ENCODE measurements at regions not wholly inside any gene's neighbourhood (a gene's known extent, or its start where the extent isn't known, plus 50 kb on each side); places are given as distances from the start of the nearest gene placed in this dataset.

DNA sequence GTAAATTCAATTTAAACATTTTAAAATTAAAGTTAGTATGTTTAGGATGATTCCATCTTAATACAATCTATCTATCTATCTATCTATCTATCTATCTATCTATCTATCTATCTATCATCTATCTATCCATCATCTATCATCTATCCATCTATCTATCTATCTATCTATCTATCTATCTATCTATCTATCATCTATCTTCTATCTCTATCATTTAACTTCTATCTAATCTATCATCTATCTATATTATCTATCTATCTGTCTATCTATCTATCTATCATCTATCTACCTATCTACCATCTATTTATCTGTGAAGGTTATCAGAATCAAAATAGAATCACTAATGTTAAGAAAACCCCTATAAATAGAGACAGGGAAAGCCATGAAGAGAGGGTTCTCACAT, 78.3 kb downstream of the RAMP3 start:
- no peak for DNase-seq

DNA sequence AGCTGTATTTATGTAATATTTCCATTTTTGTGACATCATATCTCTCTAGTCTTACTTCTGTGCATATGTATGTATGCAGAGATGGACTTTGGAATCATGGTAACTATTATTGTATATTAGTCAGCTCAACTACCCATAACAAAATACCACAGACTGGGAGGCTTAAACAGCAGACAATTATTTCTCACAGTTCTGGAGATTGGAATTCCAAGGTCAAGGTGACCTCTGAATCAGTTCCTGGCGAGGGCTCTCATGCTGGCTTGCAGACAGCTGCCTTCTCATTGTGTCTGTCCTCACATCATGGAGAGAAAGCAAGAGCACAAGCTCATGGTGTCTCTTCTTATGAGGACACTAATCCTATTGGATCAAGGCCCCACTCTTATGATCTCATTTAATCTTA, 79.1 kb downstream of the RAMP3 start:
- DNase-seq: no peak

DNA sequence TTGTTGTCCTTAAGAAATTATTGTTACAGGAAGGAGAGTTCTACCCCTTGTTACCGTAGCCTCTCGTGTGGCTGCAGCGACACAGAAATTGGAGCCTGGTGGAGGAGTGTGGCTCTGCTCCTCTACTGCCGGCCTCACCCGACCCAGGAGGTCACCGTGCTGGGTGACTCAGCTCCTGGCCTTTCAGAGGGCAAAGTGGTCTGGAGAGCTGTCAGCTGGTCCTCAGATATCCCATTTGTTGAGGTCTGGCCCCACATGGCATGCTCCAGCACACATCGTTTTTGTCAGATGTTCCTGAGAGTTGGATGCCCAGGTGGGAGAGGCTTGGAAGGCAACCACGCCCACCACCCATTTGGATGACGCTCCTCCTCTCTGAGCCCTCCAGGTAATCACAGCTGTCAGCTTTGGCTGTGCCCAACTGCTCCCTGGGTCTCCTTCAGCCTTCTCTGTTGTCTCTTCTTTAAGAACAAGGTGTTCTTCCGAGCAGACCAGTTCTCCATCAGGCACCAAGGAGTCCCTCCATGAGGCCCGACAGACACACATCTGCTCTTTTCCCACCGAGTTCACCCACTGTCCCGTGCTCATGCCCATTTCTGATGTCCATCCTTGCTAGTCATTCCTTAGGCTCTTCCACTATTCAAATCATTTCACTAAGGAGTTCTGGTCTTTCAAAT, 80.3 kb downstream of the RAMP3 start:
- no peak for DNase-seq

DNA sequence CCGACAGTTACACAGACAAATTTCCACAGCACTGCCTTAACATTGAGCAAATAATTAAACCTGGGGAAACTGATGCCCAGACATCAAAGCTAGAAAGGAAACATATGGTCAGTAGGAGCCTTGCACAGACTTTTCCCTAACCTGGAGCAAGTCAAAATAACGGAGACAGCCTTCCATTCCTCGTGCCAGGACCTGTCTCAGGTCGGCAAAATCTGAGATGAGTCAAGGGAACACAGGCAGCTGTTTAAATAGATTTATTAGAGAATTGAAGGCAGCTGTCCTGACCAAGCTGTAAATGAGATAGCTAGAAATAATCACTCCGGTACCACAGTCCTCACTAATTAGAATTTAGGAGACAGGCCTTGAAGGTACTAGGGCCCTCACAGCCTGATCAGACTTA, 81.2 kb downstream of the RAMP3 start:
- no peak for DNase-seq

DNA sequence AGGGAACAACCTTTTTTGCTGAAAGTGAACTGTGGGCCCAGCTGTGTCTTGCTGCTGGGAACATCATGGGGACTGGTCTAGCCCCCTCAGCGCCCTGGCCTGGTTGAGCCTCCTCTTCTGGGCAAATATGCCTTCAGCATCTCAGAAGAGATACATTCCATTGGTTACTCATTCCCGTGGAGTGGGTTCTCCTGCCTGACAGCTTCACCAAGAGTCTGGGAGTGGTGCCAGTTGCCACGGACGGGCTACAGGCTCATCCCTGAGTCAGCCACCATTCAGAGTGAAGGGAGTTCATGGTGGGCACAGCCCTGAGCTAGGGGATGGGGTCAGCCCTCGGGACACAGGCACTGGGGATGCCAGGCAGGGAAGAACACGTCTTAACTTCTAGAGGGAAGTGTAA, 81.9 kb downstream of the RAMP3 start:
- DNase-seq: no peak

DNA sequence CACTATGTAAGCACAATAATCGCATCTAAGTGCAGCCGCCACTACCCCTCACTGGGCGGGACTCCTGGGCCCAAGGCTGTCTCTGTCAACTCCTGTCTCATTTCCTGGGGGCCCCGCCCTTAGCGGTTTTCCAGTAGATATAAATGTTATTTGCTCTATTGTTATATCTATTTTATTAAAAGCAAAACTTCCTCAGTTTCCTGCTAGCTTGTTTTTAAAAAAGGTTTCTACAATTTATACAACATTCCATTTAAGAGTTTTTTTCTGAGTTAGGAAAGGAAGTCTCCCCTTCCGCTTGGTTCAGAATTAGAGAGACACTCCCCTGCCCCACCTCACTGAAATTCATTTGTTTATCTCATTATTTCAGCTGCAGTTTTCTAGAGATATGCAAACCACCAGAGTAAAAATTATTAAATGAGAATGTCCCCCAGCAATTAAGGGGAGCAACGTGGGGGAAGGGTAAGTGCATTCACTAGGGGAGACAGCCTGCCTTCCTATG, 82.7 kb downstream of the RAMP3 start:
- no peak for DNase-seq

DNA sequence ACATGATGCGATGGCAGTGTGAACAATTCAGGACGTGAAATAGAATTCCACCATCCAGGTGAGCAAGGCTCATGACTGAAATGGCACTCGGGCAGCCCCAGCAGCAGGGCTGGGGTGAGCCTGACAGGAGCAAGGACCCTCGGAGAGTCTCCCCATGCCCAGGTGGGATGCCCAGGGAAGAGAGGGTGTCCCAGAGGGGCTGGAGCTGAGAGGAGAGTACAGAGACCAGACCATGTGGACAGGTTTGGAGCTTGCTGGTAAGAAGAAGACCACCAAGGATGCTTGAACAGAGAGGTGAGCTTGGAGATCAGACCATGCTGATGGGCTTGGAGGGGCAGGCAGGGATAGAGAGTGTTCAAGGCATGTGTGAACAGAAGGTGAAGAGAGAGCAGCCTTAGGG, 83.3 kb downstream of the RAMP3 start:
- DNase-seq: no peak

DNA sequence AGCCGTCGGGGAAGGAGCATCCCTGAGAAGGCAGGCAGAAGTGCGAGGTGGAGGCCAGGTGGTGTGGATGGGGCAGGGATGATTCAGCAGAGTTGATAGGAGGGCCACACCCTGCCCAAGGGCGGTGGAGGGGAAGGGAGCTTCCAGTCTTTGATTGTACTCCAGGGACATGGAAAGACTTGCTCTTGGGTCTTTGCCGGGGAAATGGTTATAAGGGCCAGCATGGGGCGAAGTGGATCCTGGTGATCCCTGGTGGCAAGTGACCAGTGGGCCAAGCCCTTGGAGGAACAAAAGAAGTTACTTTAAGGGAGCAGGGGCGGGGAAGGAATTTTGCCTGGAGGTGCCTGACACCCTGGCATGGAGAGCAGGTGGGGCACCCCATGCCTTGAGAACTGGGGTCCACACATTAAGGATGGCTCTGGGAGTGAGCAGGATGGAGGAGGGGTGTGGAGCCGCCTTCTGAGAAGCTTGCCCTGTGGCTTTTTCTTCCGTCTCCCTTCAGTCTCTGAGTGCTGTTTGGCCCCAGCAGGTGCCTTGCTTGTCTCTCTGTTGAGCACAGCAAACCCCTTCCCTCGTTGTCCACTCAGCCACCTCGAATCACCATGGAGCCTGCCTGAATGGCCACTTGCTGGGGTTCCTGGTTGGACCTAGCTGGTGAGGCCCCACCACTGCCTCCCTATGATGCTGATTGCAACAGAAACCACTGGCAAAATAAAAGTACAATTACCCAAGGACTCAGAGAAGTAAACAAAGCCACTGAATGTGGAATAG, 83.9 kb downstream of the RAMP3 start:
- DNase-seq: no peak

DNA sequence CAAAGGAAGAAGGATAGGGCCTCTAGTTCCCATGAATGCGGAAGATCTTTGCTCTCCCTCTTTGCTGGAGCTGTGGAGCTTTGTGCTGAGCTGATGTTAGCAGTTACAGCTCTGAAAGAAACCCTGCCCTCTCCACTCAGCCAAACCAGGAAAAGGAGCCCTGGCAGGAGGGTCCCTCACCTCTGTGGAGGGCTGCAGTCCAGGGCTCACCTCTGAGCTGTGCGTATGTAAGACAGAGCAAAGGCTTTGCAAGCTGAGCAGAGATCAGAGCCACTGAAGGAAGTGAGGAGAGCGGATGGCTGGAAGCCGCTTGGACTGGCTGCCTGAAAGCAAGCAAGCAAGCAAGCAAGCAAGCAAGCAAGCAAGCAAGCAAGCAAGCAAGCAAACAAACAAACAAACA, 84.7 kb downstream of the RAMP3 start:
- DNase-seq: no peak

DNA sequence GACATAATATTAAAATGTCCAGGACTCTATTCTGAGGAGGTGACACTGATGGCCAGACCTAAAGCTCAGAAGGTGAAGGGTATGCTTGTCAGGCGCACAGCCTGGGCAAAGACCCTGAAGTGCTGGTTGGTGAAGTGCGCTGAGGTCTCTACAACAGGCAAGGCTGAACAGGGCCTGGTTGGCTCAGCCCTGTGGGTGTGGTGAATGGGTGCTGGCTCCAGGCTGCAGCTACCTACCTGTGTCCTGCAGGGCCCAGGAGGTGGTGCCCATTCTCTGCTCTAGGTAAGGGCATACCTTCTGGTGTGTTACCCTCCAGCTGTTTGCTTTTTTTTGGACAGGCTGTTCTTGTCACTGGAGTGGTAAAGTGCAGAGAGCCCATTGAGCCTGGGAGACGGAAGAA, 85.1 kb downstream of the RAMP3 start:
- DNase-seq: no peak

DNA sequence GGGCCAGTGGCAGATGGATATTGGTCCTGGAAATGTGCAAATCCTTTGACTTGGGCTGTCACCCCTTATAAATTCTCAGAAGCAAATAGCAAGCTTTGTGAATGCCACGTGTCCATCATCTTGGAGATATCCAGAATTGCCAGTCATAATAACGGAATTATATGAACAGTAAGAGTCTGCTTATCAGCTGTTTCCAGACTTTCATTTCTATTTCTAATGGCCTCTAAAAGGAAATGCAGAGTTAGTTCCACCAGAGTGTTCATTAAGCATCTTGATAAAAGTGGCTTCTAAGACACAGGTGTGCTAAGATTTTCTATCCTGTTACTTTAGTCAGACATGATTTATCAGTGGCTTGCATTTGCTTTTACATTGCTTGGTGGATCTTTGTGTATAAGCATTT, 87.4 kb downstream of the RAMP3 start:
- no peak for DNase-seq

DNA sequence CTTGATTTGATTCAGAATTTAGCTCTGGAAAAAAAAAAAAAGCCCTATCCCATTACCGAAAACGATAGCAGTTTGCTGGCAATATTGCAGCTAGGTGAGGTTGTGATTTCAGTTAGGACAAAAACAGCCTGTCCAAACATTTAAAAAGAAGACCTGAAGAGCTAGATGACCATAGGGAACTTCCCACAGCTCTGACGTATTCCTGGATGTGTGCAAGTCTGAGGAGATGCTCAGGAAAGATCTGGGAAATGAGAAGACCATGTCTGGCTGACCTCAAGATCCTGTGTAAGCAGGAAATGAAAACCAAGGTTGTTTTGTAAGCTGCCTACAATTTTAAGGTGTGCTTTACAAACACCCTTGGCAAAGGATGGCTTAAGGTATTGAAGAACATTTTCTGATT, 88.7 kb downstream of the RAMP3 start:
- DNase-seq: no peak

DNA sequence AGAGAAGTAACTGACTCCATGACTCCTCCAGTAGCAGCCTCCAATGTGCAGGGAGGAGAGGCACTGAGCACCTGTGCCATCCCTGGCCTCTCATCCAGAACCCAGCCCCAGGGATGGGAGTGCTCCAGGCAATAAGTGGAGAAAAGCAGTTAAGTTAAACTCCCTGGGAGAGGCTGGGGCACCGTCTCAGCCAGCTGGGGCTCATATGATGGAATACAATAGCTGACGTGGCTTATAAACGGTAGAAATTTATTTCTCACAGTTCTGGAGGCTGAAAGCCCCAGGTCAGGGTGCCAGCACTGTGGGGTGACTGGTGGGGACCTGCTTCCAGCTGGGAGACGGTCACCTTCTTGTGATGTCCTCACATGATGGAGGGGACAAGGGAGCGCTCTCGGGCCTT, 94.7 kb downstream of the RAMP3 start:
- DNase-seq: no peak

DNA sequence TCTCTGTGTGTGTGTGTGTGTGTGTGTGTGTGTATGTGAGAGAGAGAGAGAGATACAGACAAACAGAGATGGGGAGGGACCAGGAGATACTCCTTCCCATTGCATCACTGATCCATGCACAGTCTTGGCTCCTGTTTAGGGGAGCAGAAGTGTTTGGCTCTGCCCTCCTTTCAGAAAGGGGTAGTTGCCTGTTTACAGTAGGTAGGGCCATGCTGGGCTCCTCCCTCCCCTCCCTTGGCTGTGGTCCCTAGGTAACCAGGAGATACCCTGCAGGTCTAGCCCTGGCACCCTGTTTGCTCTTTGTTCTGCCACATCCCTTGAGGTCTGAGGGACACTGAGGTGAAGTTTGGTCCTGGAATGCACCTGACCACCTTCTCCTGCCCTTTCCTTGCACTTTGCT, 95.3 kb downstream of the RAMP3 start:
- DNase-seq: no peak

DNA sequence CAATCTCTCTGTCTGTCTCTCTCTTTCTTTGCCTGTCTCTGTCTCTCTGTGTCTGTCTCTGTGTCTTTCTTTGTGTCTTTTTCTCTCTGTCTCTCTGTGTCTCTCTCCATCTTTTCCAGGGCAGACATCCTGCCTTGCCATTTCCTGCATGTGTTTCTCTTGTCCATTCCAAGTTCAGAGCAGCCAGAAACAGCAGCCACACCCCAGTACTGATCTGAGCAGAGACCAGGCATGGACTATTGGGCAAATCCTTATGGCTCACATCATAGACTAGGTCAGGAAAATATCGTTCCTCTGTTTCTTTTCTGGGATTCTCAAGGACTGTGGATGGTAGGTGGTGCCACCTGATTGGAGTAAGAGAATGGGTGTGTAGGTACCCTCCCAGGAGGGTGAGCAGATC, 95.8 kb downstream of the RAMP3 start:
- DNase-seq: no peak

DNA sequence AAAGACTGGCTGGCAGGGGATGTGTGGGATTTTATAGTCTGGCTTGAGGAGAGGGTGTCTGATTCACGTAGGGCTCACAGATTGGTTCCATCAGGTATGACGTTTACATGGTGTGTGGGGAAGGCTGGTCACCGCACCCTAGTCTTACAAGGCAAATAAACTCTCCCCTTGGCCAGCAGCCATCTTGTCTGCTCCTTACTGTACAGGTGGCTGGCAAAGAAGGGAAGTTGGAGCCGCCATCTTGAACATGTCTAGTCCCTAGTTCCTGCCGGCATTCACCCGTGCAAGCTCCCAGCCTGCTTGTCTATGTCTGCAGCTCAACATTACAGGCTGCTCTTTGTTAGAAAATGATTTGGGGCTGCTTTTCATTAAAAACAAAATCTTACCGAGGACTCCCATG, 97.6 kb downstream of the RAMP3 start:
- DNase-seq: no peak

DNA sequence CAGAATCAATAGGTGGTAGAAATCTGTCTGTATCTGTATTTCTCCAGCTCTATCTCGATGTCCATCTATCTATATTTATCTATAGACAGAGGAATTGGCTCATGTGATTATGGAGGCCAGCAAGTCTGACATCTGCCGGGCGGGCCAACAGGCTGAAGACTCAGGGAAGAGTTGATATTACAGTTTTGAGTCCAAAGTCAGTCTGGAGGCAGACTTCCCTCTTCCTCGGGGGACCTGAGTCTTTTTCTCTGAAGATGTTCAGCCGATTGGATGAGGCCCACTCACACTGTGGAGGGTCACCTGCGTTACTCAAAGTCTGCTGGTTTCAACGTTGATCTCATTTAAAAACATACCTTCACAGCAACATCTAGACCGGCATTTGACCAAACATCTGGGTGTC, 98.7 kb downstream of the RAMP3 start:
- no peak for DNase-seq

DNA sequence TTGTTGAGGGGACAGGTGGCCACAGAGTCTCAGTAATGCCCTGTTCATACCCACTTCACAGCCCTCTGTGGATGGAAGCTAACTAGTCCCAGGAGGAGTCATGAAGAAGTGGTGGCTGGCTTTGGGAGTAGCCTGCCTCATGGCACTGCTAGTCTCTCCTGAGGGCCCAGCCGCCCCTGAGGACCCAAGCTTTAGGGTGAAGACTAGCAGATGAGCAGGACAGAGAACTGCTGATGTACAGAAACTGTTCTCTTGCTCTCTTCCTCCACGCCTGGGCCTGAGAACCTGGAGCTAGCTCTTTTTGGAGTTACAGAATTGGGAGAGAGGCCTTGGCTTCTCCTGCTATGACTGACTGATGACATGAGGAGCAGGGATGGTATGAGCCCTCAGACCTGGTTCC, 99.2 kb downstream of the RAMP3 start:
- DNase-seq: no peak

DNA sequence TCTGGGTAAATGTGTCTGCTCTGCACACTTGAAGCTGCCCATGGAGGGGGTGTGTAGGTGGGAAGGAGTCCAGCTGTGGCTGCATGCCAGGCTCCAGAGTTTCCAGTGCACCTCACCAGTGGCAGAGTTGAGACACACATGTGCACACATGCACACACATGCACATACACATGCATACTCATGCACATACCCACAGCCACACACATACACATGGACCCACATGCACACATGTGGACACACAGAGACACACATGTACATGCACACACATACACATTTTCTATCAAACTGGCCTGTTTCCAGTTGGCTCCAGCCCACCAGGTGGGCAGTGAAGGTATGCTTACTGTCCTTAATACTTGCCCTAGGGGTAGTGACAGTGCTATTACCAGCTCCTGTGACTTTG, 99.7 kb downstream of the RAMP3 start:
- no peak for DNase-seq

DNA sequence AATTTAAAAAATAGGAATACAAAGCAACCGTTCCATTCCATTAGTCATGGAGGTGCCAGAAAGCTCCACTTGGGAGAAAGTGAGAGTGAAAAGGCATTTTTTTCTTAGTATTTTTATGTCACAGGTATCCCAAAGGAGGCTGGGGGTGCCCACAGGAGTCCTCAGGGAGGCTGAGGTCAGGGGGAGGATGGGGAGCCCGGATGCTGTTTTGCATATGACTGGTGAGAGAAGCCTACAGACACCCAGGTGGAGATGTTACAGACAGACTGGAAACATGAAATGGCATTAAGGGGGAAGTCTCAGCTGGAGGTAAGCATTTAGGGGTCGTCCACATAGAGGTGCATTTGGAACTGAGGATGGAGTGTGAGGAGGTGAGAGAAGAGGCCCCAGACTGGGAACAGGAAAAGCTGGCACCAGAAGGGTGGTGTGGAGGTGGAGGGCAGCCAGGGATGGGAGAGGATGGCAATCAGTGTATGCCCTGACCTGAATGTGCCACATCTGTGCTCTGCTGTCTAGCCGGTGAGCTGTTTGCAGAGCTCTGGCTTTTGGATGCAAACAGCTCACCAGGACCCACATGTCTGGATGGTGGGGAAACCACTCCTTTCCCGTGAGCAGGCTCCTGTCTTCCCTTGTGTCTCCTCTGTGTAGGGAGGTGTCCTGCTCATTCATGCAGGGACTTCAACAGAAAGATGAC, 101.1 kb downstream of the RAMP3 start:
- DNase-seq: no peak

DNA sequence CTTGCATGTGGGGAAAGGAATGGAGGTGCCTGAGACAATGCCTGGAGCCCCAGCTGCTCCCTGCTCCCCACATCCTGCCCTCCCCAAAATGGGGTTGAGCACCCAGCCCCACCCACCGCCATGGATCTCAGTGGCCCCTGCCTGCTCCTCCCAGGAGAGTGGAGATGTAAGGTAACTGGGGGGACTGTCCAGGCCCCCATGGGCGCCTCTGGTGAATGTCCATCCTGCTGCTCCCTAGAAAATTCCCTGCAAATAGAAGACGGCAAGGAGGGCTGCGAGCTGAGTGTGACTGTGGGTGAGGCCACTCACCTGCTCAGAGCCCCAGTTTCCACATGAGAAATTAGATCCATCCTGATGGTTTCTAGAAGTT, 101.6 kb downstream of the RAMP3 start:
- no peak for DNase-seq

DNA sequence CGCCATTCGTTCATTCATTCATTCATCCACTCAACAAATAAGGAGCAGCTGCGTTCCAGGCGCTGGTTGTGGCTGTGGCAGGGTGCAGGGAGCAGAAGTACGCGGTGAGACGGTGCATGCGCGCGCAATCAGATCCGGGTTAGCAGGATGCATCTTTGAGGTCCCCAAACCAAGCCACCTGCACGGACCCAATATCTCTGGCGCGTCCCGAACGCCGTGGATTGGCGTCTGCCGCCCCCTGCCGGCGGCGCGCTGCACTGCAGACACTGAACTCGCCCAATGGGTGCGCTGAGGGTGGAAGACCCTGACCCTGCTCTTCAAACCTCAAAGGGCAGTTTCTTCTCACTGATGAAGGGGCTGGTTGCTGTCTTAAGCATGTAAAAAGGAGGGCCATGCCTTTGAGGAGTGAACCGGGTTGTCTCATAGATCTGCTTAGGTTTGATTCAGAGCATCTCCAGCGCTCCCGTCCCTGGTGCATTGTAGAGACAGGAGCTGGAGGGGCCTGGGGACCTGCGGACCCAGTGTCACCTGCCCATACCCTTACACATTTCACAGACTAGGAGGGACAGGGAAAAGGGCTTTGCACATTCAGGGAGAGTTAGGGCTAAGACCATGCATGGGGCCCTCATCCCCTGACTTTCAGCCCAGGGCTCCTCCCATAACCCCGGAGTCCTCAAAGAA, 102.5 kb downstream of the RAMP3 start:
- DNase-seq: peak in 11 of 14 donors; percentile 7 to 64 (median 32)

DNA sequence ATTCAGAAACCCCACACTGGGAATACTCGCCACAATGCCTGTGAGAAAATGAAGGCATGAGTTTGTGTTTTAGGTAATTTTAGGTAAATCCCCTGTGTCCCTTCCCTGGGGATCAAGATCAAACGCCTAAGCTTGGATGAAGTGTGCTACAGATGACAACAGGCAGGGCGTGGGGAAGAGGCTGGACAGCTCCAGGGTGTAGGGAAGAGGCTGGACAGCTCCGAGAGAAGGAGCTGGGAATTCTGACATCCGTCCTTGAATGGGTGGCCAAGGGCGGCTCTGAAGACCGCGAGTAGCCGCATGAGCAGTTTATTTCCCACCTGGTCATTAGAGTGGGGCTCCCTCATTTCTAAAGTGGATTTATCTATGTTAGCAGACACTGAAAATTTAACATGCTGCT, 109.7 kb downstream of the RAMP3 start:
- no peak for DNase-seq

All from C1 segment of cervical spinal cord (tissue), 14 donors.